ENCODE measurements at regions not wholly inside any gene's neighbourhood (a gene's known extent, or its start where the extent isn't known, plus 50 kb on each side); places are given as distances from the start of the nearest gene placed in this dataset.

GRCh38 chr10:45558425-45558824 is 114.1 kb downstream of the ZFAND4 start:
- no peak for TF ChIP-seq CTCF (IDR thresholded peaks at IDR 0.05)
- TF ChIP-seq POLR2A (IDR thresholded peaks at IDR 0.05): no peak

Measured in lower leg skin (tissue), 3 donors.